NCI-H446 treated with DMSO at 0.1 percent for 48 hours (cell line): ENCODE measurements at regions not wholly inside any gene's neighbourhood (a gene's known extent, or its start where the extent isn't known, plus 50 kb on each side); places are given as distances from the start of the nearest gene placed in this dataset.

Experiments
- DNase-seq: peaks from one replicate; lab custom pipeline; 2025; lab: John Stamatoyannopoulos, UW

DNA sequence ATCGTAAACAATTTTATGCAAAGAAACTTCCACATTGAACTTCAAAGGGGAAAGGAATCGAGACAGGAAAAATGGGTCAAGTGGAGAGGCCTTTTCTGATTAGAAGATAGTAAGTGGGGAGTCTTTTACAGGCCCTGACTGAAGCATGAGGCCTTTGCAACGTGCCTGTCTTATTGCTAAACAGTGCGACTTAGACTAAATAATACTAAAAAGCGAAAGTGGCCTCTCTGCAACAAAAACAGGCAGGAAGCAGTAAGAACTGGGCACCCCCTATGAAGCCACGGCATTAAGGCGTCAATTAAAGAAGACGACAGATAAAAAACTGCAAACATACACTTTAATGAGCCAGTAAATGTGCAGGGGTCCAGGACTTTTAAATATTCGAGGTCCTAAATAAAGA is 283.4 kb upstream of the GRIP1 start:
- no peak for DNase-seq

DNA sequence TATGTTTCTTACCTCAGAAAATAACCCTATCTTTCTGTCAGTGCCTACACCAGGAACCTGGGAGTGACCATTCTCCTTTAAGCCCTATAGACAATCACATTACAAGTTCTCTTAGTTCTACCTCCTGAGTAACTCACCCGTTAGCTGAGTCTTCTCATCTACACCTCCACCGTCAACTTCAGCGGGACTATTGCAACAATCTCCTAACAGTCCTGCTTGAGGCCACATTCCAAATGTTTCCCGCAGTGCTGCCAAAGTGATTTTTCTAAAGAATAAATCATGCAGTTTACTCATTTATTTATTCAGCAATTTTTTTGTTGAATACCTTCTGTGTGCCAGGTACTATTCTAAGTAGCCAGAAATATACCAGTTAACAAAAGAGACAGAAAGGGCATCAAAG is 285.0 kb upstream of the GRIP1 start:
- DNase-seq, result no peak

DNA sequence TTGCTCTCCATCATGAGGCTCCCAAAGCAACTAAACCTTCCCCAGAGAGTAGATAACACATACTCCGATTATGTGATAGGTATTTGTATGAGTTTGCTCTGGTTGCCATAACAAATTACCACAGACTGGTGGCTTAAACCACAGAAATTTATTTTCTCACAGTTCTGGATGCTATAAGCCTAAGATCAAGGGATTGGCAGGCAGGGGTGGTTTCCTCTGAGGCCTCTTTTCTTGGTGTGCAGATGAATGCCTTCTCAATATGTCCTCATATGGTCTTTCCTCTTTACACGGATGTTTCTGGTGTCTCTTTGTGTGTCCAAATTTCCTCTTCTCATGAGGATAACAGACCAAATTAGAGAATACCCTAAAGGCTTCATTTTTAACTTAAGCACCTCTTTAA is 285.8 kb upstream of the GRIP1 start:
- DNase-seq, result no peak

DNA sequence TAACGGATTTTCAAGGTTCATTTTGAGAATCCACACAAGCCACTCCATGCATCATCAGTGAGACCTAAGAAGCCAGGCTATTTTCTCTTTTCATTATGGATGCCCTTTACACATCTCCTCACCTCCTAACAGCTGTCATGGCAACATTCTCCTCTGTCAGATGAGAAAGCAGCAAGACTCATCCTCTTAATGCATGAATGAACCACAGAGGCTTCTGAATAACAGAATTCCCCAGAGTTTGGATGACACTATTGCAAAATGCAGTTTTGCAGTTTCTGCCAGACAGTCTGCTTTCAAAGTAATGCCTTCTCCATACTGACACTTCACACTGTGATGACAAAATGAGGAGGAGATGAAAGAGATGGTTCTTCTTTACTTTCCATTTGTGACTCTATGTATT is 286.7 kb upstream of the GRIP1 start:
- DNase-seq, result peak; percentile 55

DNA sequence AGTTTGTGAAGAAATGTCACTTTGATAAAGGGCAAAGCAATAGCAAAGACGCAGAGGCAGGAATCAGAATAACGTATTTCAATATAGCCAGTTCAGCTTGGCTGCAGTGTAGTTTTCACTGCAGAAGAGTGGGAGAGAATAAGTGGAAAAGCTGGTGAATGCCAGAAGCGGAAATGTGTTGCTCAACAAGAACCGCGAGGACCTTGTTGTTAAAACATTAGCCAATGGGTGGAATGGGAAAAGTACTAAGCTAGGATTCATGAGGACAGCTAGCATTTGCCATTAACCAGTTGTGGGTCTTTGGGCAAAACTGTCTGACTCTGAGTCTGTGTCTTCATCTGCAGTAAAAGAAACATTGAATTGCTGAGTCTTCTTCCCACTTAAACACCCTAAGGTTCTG is 292.9 kb upstream of the GRIP1 start:
- no peak for DNase-seq

DNA sequence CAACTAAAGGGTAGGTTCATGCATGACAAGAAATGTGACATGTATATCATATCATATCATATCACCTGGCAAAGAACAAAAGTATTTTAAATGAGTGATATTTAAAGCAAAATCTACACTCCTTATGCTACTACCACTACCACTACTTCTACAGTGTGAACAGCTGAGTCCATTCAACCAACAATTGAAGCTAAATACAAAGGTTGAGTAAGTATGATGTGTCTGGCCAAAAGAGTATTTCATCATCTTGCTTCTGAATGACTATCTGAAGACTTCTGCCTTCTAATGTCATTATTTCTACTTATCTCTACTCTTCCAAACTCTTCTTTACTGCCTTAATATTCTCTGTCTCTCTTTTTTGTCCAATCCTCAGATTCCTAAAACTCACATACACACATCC is 292.6 kb upstream of the CAND1 start:
- no peak for DNase-seq

DNA sequence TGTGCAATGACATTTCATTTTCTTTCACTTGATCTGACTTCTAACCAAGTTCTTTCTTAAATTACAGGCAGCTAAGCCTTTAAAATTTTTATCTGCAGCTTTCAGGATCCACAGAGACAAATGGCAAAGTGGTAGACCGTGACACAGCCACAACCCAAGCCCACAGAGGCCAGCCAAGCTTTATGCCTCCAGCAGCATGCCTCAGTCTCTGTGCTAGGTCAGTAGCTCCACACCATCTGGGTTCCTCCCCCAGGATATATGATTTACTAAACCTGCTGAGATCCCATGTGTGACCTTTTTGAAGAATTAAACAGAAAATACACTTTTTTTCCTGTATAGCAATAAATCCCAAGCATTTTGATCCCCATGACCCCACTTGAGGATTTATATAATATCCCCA is 290.4 kb upstream of the CAND1 start:
- no peak for DNase-seq

DNA sequence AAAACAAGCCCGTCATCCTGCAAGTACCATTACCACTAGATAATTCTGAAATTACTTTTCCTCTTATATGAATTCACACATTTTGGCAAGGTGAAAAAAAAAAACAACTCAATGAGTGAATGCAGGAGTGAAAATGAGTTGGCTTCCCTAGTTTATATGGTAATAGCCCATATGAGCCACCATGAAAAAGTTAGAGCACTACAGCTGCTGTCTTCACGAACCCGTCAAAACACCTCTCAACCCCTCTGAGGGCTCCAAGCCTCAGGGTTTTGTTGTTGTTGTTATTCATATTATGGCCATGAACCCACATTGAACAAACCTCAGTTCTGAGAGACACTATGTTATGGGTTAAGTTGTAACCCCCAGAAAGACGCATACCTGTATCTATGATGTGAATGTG is 289.9 kb upstream of the CAND1 start:
- no peak for DNase-seq

DNA sequence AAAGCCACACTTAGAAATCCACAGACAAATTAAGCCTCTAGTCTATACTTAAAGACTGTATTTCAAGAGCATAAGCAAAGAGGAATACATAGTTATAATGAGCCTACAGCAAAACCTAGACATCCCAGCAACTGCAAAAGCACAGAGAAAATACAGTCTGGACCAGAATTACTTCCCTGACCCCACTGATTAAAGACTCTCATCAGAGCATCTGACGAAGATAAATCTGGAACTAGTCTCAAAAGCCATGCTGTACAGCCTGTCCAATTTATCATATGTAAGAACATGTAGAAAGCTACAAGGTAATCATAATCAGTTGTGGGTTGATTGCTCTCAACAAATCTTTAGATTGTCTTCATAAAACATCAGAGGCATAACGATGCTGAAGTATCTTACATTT is 285.1 kb upstream of the CAND1 start:
- no peak for DNase-seq

DNA sequence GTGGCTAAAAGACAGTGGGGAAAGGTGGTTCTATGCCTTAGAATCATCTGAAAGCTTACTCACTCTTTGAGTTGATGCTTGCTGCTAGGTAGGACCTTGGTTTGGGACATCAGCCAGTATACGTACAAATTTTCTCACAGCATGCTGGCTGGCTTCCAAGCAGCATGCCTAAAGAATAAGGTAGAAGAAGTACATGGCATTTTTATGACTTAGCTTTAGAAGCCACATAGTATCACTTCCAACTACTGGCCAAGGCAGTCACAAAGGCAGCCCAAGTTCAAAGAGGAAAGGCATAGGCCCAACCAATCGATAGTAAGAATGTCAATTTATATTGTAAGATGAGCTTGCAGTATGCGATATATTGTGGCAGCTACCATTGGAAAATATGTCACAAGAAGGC is 284.2 kb upstream of the CAND1 start:
- DNase-seq, result no peak

DNA sequence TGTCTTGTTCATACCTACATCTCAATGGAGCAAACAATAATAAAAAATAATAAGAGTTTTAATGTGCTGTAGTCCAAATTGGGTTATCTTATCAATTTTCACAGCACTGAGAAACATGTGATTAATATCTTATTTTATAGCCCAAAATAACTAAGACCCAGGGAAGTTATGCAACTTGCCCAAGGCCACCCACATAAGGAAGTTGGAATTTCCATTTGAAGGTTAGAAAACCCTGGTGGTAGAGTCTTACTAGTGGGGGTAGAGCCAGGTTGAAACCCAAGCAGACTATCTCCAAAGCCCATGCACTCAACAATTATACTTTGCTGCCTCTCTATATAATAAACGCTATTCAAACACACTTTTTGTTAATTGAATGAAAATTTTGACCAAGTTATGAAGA is 270.0 kb upstream of the CAND1 start:
- DNase-seq, result no peak

DNA sequence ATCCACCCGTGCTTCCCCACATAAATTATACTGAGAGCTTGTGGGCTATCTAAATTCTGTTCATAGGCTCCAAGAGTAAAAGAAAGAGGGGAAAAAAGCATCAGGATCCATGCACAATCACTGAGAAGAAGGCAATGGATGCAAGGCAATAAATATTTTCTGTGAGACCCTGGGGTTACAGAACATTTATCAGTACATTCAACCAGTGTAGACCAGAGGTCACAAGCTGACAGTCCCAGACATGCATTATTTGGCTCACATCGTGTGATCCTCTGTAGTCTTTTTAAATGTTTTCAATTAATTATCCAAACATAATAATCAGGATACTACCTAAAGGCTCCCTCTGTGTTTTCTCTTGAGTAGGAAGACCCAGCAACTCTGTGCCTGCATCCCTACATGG is 267.9 kb upstream of the CAND1 start:
- no peak for DNase-seq

DNA sequence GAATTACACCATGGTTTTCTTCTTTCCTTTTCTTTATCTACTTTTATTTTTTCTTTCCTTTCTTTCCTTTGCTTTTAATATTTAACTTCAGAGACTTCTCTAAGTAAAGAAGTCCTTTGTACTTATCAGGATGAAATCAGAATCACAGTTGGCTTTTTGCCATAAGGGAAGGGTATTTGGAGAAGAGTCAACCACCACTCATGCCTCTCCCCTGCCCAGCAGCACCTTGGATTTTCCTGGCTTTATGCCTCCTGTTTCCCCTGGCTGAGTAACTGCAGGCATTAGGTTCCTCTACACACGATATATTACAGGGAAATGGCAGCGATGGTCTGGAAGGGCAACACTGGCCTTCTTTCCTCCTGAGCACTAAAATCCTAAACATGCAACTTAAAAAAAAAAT is 266.4 kb upstream of the CAND1 start:
- no peak for DNase-seq

DNA sequence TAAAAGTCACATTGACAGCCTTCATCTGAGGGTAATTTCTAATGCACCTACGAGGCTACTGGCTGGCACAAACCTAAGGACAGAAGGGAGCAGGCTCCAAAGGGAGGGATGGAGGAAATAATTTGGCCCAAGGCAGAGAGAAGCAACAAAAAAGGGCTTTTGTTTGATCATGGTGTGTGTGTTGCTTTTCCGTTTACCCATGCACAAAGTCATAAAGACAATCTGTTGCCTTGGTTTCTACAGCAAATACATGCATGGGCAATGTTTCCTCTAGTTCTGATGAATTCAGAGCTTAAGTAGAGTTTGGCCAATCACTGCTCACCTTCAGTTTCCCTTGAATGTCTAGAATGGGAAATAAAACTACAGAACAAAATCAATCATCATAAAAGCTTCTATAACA is 262.5 kb upstream of the CAND1 start:
- DNase-seq, result peak; percentile 38

DNA sequence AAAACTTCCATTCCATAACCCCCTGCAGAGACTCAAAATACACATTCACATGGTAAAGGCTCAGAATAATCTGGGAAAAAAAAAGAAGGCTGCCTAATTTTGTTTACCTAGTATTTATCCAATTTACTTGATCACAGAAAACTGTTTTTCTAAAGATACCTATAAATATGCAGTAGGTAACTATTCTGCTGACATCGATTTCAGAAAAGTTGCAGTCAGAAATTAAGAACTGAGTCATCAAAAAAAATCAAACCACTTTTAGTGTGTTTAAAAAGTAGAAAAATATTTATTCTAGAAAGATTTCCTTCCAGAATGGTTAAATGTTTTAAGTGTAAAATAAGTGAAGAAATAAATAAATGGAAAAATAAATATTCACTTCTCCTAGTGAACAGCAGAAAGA is 254.5 kb upstream of the CAND1 start:
- DNase-seq, result no peak

DNA sequence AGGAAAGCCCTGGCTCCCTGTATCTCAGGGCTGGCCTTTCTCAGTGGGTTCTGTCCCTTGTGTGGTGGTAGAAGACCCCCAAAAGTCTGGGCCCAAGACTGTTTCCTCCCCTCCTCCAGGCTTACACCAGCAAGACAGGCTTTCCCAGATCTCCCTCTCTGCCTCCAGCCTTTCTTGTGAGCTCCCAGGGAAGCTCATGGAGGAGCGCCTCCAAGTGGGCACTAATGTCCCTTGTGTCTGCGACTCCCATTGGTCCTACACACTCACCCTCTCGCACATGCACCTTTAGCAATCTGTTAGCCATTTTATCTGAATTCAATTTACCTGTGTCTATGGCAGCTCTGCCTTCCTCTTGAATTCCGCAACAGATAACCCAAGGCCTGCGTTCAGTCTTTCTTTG is 251.1 kb upstream of the CAND1 start:
- no peak for DNase-seq

DNA sequence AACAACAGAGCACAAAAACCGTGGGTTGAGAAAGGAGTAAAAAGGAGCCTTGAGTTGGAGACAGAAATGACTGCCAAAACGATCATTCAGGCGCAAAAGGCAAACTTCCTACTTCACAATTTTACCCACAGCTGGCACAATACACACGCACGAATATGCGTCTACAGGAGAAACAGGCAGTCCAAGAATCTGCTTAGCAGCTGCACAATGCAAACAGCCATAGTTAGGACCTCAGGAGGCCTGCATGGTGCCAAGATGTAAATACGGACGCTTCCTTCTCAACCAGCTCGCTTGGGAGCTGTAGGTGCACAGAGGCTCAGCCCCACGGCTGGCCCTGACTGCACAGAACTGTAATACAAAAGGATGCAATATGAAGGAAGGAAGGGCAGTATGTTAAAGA is 250.1 kb upstream of the CAND1 start:
- DNase-seq, result peak; percentile 89

DNA sequence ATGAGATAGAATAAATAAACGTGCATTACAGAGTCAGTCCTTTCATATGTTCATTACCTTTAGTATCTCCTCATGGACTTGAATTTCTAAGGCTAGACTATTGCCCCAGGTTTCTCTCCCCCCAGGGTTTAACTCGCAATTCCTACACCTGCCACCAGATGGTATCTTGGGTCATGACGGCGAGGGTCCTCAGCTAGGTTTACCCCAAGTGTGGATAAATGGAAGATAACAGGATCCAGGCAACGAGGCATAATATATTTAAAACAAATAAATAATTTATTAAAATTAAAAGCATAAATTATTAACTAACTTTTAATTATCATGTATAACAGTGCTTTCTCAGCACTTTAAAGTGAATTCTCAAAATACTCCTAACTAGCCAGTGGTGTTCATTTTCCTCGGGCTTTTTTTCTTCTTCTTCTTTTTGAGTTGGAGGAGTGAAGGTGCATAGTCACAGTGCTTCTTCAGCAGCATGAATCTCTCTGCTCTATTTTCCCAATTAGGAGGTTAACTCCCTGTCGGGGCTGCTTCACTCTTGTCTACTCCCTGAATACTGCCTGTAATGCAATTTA is 243.5 kb upstream of the CAND1 start:
- no peak for DNase-seq

DNA sequence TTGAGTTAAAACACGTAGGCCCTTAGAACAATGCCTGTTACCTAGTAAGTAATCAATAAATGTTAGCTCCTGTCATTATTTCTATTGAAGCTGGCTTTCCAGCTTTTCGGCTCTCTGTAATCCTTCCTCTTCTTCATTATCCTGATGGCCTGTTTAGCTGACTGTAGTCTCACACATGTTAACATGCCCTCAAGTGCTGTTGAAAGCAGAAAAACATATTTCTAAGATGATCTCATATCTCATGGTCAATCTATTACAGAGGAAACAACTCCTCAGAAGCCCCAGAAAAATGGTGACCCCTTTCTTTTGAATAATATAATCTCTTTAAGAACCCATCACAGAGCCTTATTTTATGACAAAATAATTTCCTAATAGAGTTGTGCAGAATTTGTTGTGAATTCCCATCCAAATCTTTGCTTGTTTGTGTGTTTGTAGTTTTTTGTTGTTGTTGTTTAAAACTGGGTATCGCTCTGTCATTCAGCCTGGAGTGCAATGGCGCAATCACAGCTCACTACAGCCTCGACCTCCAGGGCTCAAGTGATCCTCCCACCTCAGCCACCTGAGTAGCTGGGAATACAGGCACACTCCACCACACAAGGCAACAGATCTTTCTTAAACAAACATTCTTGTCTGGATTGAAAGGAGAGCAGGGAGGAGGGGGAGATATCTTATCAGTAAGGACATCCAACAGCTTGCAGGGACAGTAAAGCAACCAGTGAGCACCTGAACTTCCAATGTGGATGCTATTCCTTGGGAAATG is 242.5 kb upstream of the CAND1 start:
- no peak for DNase-seq

DNA sequence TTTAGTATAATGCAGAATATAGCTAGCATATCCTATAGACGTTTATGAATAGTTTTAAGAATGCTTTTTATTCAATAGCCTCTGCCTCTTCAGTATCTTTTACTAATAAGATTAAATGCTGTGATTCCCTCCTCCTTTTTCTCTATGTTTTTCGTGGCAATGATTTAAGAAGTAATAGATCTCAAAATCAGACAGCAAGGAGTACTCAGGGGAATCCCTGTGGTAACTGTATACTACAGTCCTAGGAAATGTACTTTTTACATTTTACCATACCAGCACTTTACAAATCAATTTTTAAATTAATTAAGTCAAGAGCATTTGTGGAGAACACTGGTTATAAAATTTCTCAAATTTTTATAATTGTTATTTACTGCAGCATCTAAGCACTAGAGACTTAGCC is 240.6 kb upstream of the CAND1 start:
- DNase-seq, result no peak

DNA sequence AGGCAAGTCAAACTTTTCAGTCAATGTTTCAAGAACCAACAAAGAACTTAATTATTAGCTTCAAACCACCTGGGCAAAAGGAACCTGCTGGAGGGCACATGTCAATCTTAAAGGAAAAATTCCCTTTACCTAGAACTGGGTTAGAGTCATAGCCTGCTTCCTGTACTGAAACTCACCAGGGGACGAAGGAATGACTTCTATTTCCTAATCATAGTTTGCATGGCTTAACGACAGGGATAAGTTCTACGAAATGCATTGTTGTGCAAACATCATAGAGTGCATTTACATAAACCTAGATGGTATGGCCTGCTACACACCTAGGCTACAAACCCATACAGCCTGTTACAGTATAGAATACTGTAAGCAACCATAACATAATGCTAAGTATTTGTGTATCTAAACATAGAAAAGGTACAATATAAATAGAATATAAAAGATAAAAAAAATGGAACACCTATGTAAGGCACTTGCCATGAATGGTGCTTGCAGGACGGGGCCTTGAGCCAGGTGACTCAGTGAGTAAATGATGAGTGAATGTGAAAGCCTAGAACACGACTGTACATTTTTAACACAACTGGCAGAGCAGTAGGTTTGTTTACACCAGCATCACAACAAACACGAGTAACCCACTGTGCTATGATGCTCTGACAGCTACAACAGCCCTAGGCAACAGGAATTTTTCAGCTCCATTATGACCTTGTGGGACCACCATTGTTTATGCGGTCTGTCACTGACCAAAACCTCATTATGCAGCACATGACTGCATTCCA is 234.9 kb upstream of the CAND1 start:
- no peak for DNase-seq

DNA sequence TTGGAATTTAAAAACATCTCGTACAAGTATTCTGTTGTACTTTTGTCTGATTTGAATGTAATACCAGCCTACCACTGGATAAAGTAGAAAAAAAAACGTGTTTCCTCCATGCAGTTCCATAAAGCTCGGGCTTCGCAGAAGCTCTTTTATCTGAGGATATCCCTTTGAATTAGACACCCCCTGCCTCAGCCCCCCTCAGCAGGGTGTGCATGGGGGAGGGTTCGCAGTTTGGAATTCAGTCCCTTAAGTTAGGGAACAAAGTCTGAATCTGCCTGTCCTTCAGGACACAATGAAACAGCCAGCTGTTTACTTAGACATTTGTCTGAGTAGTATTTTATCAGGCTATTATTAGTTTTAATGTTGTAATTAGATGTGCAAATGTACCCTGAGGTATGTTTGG is 234.0 kb upstream of the CAND1 start:
- no peak for DNase-seq

DNA sequence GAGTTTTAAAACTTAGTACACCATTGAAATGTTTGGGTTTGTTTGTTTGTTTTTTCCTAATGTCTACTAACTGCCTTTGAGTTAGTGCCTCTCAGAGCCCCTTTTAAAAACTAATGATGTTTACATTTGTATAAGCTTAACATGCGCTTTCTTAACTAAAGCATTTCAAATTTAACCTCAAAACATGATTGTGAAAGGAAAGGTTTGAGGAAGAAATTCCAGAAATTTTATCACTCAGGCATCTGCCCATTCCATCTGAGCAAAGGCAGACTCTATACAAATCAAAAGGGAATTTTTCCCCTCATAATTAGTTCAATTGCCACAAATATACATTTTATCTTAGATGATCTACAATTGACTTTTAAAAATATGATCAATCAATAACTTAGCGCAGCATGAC is 230.7 kb upstream of the CAND1 start:
- no peak for DNase-seq
